GM18519 (cell line): ENCODE measurements at regions not wholly inside any gene's neighbourhood (a gene's known extent, or its start where the extent isn't known, plus 50 kb on each side); places are given as distances from the start of the nearest gene placed in this dataset.

Experiments
- ATAC-seq: cut with Tn5 transposase; IDR thresholded peaks from one replicate; pipeline ENCODE4 v1.9.1; 2021; ENCODE audit warnings: mild to moderate bottlenecking, moderate library complexity; ENCODE audit not compliant: unreplicated experiment, low FRiP score

- no peak for ATAC-seq
Measured at GRCh38 chr16:82363026-82363816, 193.2 kb upstream of the MPHOSPH6 start.

GRCh38 chr16:82361885-82362284 is 191.9 kb upstream of the MPHOSPH6 start:
- ATAC-seq: no peak

DNA sequence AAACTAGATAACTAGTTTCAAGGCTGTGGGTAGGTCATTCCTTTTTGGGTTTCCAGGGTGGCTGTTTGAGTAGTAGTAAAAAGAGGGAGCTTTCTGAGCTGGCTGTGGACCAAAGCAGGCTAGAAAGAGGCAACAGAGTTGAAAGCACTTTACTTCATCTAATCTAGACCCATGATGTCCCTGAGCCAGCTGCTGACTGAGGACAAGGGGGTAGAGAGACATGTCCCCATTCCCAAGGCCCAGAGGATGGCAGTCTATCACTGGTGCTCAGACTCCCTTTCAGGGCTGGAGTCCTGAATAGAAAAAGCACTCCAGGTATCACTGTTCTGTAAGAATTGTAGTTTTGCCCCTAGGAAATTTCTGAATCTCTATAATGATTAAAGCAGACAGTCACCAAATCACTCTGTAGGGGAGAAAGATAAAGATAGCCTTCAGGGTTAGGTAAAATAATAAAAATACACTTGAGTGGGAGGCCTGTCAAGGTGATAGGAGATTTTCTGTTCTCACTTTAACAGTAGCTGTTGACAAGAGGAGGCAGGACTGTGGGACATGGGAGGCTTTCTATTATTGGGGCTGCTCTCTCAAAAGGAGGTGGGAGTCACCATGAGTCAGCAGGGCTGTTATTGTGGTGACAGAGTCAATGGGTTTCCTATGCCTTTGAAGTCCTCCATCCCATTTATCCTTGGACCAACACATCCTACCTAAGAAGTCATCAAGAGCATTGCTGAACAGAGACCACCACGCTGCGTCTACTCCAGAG is 190.2 kb upstream of the MPHOSPH6 start:
- ATAC-seq: no peak

DNA sequence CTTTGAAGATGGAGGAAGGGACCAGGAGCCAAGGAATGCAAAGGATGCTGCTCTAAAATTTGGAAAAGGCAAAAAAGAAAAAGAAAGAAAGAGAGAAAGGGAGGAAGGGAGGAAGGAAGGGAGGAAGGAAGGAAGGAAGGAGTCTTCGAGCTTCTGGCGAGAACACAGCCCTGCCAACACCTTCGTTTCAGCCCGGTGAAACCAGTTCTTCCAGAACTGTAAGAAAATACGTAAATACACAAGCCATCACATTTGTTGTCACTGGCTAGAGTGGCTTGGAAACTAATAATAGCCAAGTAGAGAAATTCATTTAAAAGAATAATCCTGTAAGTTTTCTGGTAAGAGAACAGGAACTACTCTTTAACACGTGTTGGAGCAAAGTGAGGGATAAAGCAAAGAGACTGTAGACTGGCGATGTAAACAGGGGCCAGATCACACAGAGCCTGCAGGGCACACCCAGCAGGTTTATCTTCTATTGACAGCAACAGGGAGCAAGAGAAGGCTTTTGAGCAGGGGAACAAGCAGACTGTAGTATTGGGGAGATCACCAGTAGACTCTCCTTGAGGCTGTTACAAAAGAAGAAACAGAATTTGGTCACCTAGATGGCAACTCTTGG is 188.7 kb upstream of the MPHOSPH6 start:
- ATAC-seq: no peak

GRCh38 chr16:82358161-82358560 is 188.1 kb upstream of the MPHOSPH6 start:
- no peak for ATAC-seq

DNA sequence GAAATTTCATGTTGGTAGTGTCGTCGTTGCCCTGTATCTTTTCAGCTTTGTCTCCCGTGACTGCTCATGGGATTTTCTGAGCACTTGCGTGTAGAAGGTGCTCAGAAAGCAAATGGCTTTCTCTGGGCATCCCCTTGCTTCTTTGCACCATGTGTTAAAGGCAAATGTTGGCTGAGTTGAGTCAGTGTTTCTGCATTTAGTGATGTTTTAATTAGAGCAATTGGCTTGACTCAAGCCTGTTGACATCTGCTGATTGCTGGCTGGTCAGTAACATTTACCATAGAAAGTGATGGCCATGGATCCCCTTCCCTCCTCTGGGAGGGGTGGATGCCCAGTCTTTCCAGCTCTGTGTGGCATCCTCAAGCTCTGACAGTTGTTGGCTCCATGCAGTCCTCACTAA is 187.2 kb upstream of the MPHOSPH6 start:
- no peak for ATAC-seq

DNA sequence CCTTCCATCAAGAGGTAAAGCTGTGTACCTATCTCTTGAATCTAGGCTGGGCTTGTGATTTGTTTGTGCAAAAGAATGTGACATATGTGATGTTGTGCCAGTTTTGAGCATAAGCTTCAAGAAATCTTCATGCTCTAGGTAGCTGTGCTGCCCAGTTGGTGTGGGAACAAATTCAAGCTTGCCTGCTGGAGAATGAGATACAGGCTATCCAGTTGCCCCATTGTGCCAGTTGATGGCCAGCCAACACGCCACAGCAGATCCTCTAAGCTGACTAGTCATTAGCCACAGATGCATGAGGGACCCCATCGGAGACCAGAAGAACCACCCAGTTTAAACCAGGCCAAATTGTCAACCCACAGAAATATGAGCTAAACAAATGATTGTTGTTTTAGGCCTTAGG is 180.5 kb upstream of the MPHOSPH6 start:
- no peak for ATAC-seq

DNA sequence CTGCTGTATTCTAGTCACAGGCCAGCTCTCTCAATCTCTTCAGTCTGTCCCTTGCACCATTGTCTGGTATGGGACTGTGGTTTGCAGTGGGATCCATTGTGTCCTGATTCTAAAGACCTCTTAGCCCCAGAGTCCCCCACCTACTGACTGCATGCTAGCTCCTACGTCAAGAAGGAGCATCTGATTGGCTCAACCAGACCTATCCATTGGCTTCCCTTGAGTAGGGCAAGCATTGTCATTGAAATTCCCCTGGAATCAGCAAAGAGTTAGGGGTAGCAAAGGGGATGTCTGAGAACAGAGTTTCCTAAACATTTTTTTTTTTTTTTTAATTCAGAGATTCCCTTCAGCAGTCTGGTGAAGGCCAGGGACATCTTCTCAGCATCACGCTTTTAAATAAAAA is 175.3 kb upstream of the MPHOSPH6 start:
- no peak for ATAC-seq

- no peak for ATAC-seq
Measured at GRCh38 chr16:82344157-82344556, 174.1 kb upstream of the MPHOSPH6 start.

- no peak for ATAC-seq
Measured at GRCh38 chr16:82341146-82341669, 171.2 kb upstream of the MPHOSPH6 start.

DNA sequence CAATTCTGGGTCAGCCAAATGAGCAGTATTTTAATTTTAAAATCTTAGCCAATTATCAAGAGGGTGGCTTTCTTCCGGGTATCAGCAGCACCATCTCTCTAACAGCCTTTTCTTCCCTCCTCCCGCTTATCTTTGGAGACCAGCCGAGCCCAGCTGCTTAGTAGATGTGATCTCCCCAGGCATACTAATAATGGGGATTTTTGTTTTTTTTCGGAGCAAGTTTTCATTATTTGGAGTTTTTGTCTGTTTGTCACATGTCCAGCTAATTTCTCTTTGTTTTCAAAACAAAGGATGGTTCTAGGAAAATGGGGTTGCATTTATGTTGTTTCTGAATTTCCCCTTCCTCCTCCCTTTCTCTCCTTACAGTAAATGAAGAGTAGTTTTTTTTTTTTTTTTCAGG is 170.5 kb upstream of the MPHOSPH6 start:
- ATAC-seq: no peak

GRCh38 chr16:82337355-82337754 is 167.3 kb upstream of the MPHOSPH6 start:
- ATAC-seq: no peak

- no peak for ATAC-seq
Measured at GRCh38 chr16:82331974-82332750, 162.1 kb upstream of the MPHOSPH6 start.

- no peak for ATAC-seq
Measured at GRCh38 chr16:82331397-82331796, 161.4 kb upstream of the MPHOSPH6 start.

DNA sequence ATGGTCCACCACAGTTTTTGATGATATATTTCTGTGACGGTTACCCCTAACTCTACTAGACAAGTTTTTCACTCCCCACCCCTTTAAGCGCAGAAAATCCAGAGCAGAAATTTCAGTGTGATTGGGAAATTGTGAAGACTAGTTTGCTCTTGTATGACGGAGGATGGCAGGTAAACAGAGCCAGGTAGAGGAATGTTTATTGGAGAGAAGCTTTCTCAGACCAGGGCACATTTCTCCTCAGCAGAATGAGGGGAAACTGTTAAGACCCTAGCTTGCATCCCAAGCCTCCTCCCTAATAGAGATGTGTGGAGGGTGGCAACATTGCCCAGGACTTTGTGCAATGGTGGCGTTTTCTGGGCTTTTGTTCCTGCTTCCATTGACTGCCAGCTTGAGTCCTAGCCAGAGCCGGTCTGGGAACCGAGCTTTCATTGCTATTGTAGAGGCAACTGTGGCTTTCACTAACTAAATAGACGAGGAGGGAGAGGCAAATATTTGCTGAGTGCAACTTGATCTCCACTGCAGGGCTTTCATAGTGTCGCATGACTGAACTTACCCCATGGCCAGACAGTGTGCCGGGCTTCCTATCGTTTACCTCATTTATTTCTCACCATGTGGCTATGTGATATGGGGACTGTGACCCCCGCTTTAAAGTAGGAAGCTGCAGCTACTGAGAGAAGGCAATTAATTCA is 159.6 kb upstream of the MPHOSPH6 start:
- no peak for ATAC-seq

DNA sequence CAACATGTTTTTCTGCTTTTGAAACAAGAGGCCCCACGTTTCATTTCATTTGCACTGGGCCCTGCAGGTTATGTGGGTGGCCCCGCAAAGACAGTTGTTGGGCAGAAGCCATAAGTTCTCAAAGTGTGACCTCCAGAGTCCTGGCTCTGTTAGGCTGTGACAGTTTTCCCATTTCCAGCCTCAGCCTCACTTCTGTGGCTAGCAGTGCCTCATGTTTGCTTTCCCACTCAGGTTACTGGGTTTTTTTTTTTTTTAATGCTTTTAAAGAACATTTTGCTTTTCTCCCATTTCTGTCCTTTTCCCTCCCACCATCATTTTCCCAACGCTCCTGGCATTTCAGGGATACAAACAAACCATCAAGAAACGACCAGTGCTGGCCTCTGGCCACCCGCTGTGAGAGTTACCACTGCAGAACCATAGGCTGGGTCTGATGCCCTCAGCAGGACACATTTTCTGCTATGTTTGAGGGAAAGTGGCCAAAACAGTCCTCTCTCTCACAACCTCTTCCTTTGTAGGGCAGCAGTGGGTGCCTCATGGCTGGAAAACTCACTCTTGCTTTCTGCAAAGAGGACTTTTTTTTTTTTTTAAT is 159.0 kb upstream of the MPHOSPH6 start:
- ATAC-seq: no peak

DNA sequence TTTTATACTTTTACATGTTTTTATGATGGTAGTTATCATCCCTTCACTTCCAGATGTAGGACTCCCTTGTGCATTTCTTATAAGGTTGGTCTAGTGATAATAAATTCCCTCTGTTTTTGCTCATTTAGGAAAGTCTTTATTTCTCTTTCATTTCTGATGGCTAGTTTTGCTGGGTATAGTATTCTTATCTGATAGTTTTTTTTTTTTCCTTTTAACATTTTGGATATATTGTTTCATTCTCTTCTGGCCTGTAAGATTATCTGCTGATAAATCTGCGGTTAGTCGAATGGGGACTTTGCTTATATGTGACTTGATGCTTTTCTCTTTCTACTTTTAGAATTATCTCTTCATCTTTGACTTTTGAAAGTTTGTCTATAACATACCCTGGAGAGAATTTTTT is 153.1 kb upstream of the MPHOSPH6 start:
- no peak for ATAC-seq

DNA sequence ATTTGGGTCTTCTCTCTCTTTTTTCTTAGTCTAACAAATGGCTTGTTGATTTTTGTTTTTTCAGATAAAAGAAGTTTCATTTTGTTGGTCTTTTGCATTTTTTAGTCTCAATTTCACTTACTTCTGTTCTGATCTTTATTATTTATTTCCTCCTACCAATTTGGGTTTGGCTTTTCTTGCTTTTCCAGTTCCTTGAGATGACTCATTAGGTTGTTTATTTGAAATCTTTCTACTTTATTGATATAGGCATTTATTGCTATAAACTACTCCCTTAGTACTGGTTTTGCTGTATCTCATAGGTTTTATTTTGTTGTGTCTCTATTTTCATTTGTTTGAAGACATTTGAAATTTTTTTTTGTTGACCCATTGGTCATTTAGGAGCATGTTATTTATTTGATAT is 152.2 kb upstream of the MPHOSPH6 start:
- ATAC-seq: no peak

DNA sequence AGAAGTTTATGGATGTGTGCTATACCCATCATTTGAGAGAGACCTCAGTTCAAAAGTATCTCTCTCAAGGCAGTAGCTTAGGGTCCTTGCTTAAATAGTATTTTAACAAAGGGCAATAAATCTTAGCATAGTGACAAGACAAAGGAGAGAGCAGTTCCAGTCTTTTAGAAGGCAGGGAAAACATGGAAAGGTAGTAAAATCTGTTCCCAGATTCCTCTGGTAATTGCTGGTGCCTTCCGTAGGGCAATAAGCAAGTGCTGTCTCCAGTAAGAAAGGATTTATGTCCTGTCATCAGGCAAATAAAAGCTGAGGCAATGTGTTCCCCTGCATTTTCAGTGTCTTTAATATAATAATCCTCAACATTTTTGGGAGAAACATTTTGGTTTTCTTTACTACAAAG is 149.0 kb upstream of the MPHOSPH6 start:
- ATAC-seq: no peak
